ENCODE measurements at regions not wholly inside any gene's neighbourhood (a gene's known extent, or its start where the extent isn't known, plus 50 kb on each side); places are given as distances from the start of the nearest gene placed in this dataset.
A peak's percentile ranks its signal among the peaks of the same experiment; 100 is the strongest.

DNA sequence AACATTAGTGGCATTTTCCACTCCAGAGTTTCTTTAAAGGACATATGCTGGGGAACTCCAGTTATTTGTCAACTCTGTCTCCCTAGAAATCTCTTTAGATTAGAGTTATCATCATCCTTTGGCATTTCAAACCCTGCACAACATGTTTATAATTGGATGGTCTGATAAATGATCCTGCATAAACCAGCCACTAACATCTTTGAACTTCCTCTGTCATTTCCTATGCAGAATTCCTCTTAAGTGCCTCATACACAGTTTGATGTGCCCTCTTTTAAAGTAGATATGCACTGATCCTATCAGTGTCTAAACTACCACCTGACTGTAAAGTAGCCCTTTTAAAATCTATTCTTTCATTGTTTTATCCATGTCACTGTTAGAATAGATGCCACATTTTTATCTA is 306.3 kb upstream of the IRAK1BP1 start:
- no peaks in the 10 kb centered on the region for H3K9me3 ChIP-seq (ENCODE audit: low read depth, low read length)
- H3K36me3 ChIP-seq (ENCODE audit: insufficient read depth, low read length) = no peaks in the 10 kb centered on the region
- TF ChIP-seq POLR2AphosphoS5 (IDR thresholded peaks at IDR 0.05; ENCODE audit: borderline replicate concordance, low read depth, low read length) = no peak
- no peak for TF ChIP-seq EZH2 (IDR thresholded peaks at IDR 0.05)
- TF ChIP-seq FOXP2 (optimal IDR thresholded peaks at IDR 0.05; ENCODE audit: control extremely low read depth, extremely low read length, insufficient read depth) = no peak
- H3K9ac ChIP-seq (ENCODE audit: insufficient read length) = no peak overlapping the region
- DNase-seq (ENCODE audit: low read depth, low spot score) = no peak
- H3K27ac ChIP-seq = no peak overlapping the region
- no peak overlapping the region for H3K4me3 ChIP-seq

DNA sequence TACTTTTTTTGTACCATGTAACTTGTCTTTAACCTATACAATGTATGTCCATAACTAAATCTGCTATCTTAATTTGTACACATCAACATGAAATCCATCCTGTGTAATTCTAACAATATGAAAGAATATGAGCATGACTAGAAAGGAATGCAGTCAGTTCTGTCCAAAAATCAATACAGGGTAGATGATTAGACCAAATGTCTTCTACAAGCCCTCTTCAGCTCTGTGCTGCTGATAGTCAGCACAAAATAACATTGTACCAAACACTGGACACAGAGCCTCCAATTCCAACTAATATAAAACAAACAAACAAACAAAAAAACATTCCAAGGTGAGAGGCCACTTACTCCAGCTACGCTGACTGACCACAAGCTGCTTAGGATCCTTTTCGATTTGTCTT is 301.4 kb upstream of the IRAK1BP1 start:
- H3K27ac ChIP-seq = no peak overlapping the region
- H3K4me3 ChIP-seq = no peak overlapping the region
- H3K36me3 ChIP-seq (ENCODE audit: insufficient read depth, low read length) = no peaks in the 10 kb centered on the region
- DNase-seq (ENCODE audit: low read depth, low spot score) = no peak
- no peaks in the 10 kb centered on the region for H3K9me3 ChIP-seq (ENCODE audit: low read depth, low read length)
- TF ChIP-seq FOXP2 (optimal IDR thresholded peaks at IDR 0.05; ENCODE audit: control extremely low read depth, extremely low read length, insufficient read depth) = no peak
- TF ChIP-seq EZH2 (IDR thresholded peaks at IDR 0.05) = no peak
- TF ChIP-seq POLR2AphosphoS5 (IDR thresholded peaks at IDR 0.05; ENCODE audit: borderline replicate concordance, low read depth, low read length) = no peak
- H3K9ac ChIP-seq (ENCODE audit: insufficient read length) = no peak overlapping the region

DNA sequence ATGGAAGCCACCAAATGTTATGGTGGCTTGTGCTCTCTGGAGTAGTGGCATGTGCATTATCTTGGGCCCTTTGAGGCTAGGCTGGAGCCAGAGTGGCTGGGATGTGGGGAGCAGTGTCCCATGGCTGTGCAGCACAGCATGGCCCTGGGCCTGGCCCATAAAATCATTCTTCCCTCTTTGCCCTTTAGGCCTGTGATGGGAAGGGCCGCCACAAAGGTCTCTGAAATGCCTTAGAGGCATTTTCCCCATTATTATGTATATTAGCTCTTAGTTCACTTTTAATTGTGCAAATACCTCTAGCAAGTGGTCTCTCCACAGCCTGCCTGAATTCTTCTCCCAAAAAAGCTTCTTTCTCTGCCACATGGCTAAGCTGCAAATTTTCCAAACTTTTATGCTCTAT is 297.3 kb upstream of the IRAK1BP1 start:
- Histone ChIP-seq H3K27ac (no peak overlapping the region), H3K9ac (ENCODE audit: insufficient read length) (no peak overlapping the region), H3K36me3 (ENCODE audit: insufficient read depth, low read length) (no peaks in the 10 kb centered on the region), H3K9me3 (ENCODE audit: low read depth, low read length) (no peaks in the 10 kb centered on the region), H3K4me3 (no peak overlapping the region)
- TF ChIP-seq EZH2 (IDR thresholded peaks at IDR 0.05) = no peak
- TF ChIP-seq FOXP2 (optimal IDR thresholded peaks at IDR 0.05; ENCODE audit: control extremely low read depth, extremely low read length, insufficient read depth) = no peak
- TF ChIP-seq POLR2AphosphoS5 (IDR thresholded peaks at IDR 0.05; ENCODE audit: borderline replicate concordance, low read depth, low read length) = no peak
- DNase-seq (ENCODE audit: low read depth, low spot score) = no peak

DNA sequence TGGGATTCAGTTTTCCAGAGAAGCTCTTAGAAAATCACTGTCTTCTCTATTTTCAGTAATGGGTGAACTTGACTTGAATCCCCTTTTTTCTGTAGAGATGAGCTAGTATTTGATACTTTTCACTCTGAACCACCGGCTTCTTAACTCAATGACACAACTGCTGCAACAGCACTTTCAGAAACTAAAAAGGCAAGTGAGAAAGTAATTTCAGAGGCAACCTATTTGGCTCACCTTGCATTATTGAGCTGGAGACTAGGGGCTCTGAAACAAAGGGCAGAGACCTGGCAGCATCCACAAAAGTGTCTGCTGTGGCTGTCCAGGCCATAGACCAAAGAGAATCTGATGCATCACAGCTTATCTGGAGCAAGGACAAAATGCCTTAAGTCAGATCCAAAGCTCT is 289.8 kb upstream of the IRAK1BP1 start:
- no peak overlapping the region for H3K4me3 ChIP-seq
- no peak overlapping the region for H3K9ac ChIP-seq (ENCODE audit: insufficient read length)
- no peaks in the 10 kb centered on the region for H3K36me3 ChIP-seq (ENCODE audit: insufficient read depth, low read length)
- no peak overlapping the region for H3K27ac ChIP-seq
- TF ChIP-seq FOXP2 (optimal IDR thresholded peaks at IDR 0.05; ENCODE audit: control extremely low read depth, extremely low read length, insufficient read depth) (no peak), POLR2AphosphoS5 (IDR thresholded peaks at IDR 0.05; ENCODE audit: borderline replicate concordance, low read depth, low read length) (no peak), EZH2 (IDR thresholded peaks at IDR 0.05) (no peak)
- no peak for DNase-seq (ENCODE audit: low read depth, low spot score)
- no peaks in the 10 kb centered on the region for H3K9me3 ChIP-seq (ENCODE audit: low read depth, low read length)

DNA sequence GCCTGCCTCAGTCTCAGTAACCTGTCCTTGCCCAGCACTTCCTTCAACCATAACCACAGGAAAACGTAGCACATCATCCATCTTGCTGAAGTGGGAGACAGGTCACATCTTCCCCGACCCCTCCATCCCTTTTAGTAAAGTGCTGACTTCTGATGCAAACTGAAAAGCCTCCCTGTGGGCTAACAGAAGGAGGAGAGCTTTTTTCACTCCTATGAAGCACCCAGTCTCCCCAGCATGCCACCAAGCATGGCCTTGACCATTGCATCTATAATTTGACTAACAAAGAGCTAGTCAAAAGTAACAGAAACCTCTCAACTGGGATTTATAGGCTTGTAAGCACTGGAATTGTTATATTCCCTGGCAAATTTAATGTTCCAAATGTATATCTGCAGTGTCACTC is 288.9 kb upstream of the IRAK1BP1 start:
- Histone ChIP-seq H3K4me3 (no peak overlapping the region), H3K9ac (ENCODE audit: insufficient read length) (no peak overlapping the region), H3K9me3 (ENCODE audit: low read depth, low read length) (no peaks in the 10 kb centered on the region), H3K36me3 (ENCODE audit: insufficient read depth, low read length) (no peaks in the 10 kb centered on the region), H3K27ac (no peak overlapping the region)
- DNase-seq (ENCODE audit: low read depth, low spot score) = no peak
- no peak for TF ChIP-seq FOXP2 (optimal IDR thresholded peaks at IDR 0.05; ENCODE audit: control extremely low read depth, extremely low read length, insufficient read depth)

DNA sequence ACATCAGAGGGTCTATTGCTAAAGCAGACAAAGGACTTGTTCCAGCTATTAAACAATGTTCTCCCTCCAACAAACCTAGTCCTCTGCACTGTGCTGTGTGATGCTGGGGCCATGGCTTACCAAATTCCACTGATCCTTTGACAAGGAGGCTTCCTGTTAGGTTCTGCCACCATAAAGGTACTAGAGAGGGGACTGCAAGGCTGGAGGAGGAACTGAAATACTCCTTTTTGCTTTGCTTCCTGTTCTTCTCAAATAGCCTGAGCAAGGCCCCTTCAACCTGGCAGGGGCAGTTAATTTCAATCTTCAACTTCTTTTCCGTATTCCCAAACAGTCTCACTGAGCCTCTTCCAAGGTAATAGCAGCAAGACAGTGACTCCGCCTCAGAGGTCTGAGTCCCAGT is 286.4 kb upstream of the IRAK1BP1 start:
- Histone ChIP-seq H3K9me3 (ENCODE audit: low read depth, low read length) (no peaks in the 10 kb centered on the region), H3K4me3 (no peak overlapping the region), H3K27ac (no peak overlapping the region), H3K9ac (ENCODE audit: insufficient read length) (no peak overlapping the region), H3K36me3 (ENCODE audit: insufficient read depth, low read length) (no peaks in the 10 kb centered on the region)
- DNase-seq (ENCODE audit: low read depth, low spot score) = no peak
- TF ChIP-seq EZH2 (IDR thresholded peaks at IDR 0.05) (no peak), FOXP2 (optimal IDR thresholded peaks at IDR 0.05; ENCODE audit: control extremely low read depth, extremely low read length, insufficient read depth) (no peak), POLR2AphosphoS5 (IDR thresholded peaks at IDR 0.05; ENCODE audit: borderline replicate concordance, low read depth, low read length) (no peak)

DNA sequence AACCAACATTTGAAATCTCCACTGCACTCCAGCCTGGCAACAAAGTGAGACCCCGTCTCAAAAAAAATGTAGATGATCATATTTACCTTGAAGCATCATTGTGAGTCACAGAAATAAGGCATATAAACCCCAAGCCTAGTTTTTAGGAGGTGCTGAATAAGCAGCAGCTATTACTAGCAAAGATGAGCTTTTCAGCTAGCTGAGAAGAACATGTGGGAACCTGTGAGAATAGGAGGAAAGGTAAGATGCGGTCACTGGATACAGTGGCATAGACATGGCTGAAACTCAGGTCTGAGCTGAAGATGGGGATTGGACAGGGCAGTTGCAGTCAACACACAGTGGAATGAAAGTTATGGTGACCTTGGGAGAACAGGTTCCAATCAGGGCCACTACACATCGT is 284.3 kb upstream of the IRAK1BP1 start:
- no peaks in the 10 kb centered on the region for H3K9me3 ChIP-seq (ENCODE audit: low read depth, low read length)
- no peak overlapping the region for H3K27ac ChIP-seq
- no peak for DNase-seq (ENCODE audit: low read depth, low spot score)
- H3K36me3 ChIP-seq (ENCODE audit: insufficient read depth, low read length) = no peaks in the 10 kb centered on the region
- H3K9ac ChIP-seq (ENCODE audit: insufficient read length) = no peak overlapping the region
- H3K4me3 ChIP-seq = no peak overlapping the region
- no peak for TF ChIP-seq EZH2 (IDR thresholded peaks at IDR 0.05)
- TF ChIP-seq FOXP2 (optimal IDR thresholded peaks at IDR 0.05; ENCODE audit: control extremely low read depth, extremely low read length, insufficient read depth) = no peak
- TF ChIP-seq POLR2AphosphoS5 (IDR thresholded peaks at IDR 0.05; ENCODE audit: borderline replicate concordance, low read depth, low read length) = no peak

DNA sequence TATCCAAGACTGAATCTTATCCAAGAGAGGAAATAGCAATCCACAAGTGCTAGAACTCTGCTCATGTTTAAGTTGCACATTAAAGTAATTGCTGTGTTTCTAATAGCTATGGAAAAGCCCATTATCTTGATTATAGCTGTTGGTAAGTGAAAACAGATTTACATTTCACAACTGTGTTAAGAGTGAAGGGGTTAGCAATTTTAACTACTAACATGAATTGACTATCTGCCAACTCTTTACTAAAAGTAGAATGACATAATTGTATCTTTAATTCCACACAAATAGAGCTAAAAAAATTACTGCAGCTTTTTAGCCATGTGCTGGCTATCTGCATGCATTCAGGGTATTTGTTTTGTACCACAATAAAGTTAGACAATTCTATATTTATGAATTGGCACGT is 277.9 kb upstream of the IRAK1BP1 start:
- DNase-seq (ENCODE audit: low read depth, low spot score) = no peak
- Histone ChIP-seq H3K4me3 (no peak overlapping the region; the same call in 1 of the 2 replicates), H3K9me3 (ENCODE audit: low read depth, low read length) (no peaks in the 10 kb centered on the region; the same call in 1 of the 2 replicates), H3K27ac (peak overlapping the region; percentile 64; the same call in 1 of the 2 replicates), H3K9ac (ENCODE audit: insufficient read length) (no peak overlapping the region), H3K36me3 (ENCODE audit: insufficient read depth, low read length) (no peaks in the 10 kb centered on the region)
- TF ChIP-seq FOXP2 (optimal IDR thresholded peaks at IDR 0.05; ENCODE audit: control extremely low read depth, extremely low read length, insufficient read depth) = no peak
- TF ChIP-seq POLR2AphosphoS5 (IDR thresholded peaks at IDR 0.05; ENCODE audit: borderline replicate concordance, low read depth, low read length) = no peak; the same call in 1 of the 2 replicates
- TF ChIP-seq EZH2 (IDR thresholded peaks at IDR 0.05) = no peak

DNA sequence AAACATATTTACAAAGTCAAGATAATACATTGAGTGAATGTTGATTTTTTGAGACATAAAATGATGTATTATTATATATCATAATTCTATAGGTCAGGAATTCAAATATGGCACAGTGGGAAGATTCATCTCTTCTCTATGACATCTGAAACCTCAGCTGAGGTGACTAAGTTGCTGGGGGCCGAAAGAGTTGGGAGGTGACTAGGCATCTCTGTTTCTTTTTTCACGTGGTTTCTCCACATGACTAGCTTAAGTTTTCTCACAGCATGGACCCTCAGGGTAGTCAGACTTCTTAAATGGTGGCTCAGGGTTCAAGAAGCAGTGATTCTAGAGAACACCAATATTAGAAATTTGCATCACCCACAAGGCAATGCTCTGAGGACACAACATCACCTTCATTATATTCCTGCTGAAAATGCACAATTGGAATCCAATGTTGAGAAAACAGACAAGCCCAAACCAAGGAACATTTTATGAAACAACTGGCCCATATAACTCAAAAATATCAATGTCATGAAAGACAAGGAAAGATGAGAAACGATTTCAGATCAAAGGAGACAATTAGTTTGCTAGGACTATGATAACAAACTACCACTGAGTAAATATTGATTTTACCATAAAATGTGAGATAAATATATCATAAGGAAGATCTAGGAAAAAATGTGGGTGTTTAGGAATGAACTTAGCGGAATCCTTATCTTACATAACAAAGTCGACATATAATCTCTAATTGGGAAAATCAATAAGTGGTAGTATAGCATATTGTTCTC is 273.3 kb upstream of the IRAK1BP1 start:
- TF ChIP-seq EZH2 (IDR thresholded peaks at IDR 0.05) = no peak
- TF ChIP-seq POLR2AphosphoS5 (IDR thresholded peaks at IDR 0.05; ENCODE audit: borderline replicate concordance, low read depth, low read length) = no peak
- TF ChIP-seq FOXP2 (optimal IDR thresholded peaks at IDR 0.05; ENCODE audit: control extremely low read depth, extremely low read length, insufficient read depth) = no peak
- H3K27ac ChIP-seq = no peak overlapping the region
- DNase-seq (ENCODE audit: low read depth, low spot score) = no peak
- H3K36me3 ChIP-seq (ENCODE audit: insufficient read depth, low read length) = no peaks in the 10 kb centered on the region
- no peak overlapping the region for H3K4me3 ChIP-seq
- no peaks in the 10 kb centered on the region; the same call in 1 of the 2 replicates for H3K9me3 ChIP-seq (ENCODE audit: low read depth, low read length)
- H3K9ac ChIP-seq (ENCODE audit: insufficient read length) = no peak overlapping the region
